ENCODE measurements at regions not wholly inside any gene's neighbourhood (a gene's known extent, or its start where the extent isn't known, plus 50 kb on each side); places are given as distances from the start of the nearest gene placed in this dataset.

GRCh38 chr3:46146548-46146947 is 61.6 kb downstream of the CCR1 start:
- no TSS peak for BruUV-seq (replicated peaks)

GRCh38 chr3:46146021-46146420 is 62.1 kb downstream of the CCR1 start:
- intact Hi-C loops (cut with micrococcal nuclease; ENCODE audit: unreplicated experiment): no loop called here
- Histone ChIP-seq H3K4me3 (ENCODE audit: low read depth, low read length, poor library complexity, severe bottlenecking) (no peak overlapping the region), H3K27ac (ENCODE audit: low read depth, low read length, poor library complexity, severe bottlenecking) (no peak overlapping the region), H3K9me3 (ENCODE audit: low read depth, low read length, poor library complexity, severe bottlenecking) (no peaks in the 10 kb centered on the region), H3K36me3 (ENCODE audit: insufficient read depth, low read length, poor library complexity, severe bottlenecking) (no peaks in the 10 kb centered on the region), H3K27me3 (replicated peaks; ENCODE audit: insufficient read depth, low read depth, low read length, poor library complexity) (no peaks in the 10 kb centered on the region), H3K4me1 (ENCODE audit: insufficient read depth, low read length, poor library complexity, severe bottlenecking) (no peaks in the 10 kb centered on the region)
- DNase-seq (ENCODE audit: low spot score): no peak
- no TSS peak for BruUV-seq (replicated peaks)
- CTCF ChIA-PET: no interaction called here
- POLR2A ChIA-PET (ENCODE audit: low non-redundant PET): no interaction called here
- TF ChIP-seq CTCF (conservative IDR thresholded peaks at IDR 0.05; ENCODE audit: low read depth, low read length) (no peak), EZH2 (IDR thresholded peaks at IDR 0.05; ENCODE audit: borderline replicate concordance, low read depth, low read length, poor library complexity, severe bottlenecking) (no peak)

More at GRCh38 chr3:46146548-46146947, 61.6 kb downstream of the CCR1 start:
- H3K9me3 ChIP-seq (ENCODE audit: low read depth, low read length, poor library complexity, severe bottlenecking): no peaks in the 10 kb centered on the region
- no peaks in the 10 kb centered on the region for H3K27me3 ChIP-seq (replicated peaks; ENCODE audit: insufficient read depth, low read depth, low read length, poor library complexity)
- no peak for DNase-seq (ENCODE audit: low spot score)
- intact Hi-C loops (cut with micrococcal nuclease; ENCODE audit: unreplicated experiment): no loop called here
- POLR2A ChIA-PET (ENCODE audit: low non-redundant PET): no interaction called here
- no peak overlapping the region for H3K27ac ChIP-seq (ENCODE audit: low read depth, low read length, poor library complexity, severe bottlenecking)
- TF ChIP-seq EZH2 (IDR thresholded peaks at IDR 0.05; ENCODE audit: borderline replicate concordance, low read depth, low read length, poor library complexity, severe bottlenecking) (no peak), CTCF (conservative IDR thresholded peaks at IDR 0.05; ENCODE audit: low read depth, low read length) (no peak)
- H3K36me3 ChIP-seq (ENCODE audit: insufficient read depth, low read length, poor library complexity, severe bottlenecking): no peaks in the 10 kb centered on the region
- CTCF ChIA-PET: no interaction called here
- H3K4me1 ChIP-seq (ENCODE audit: insufficient read depth, low read length, poor library complexity, severe bottlenecking): no peaks in the 10 kb centered on the region
- no peak overlapping the region for H3K4me3 ChIP-seq (ENCODE audit: low read depth, low read length, poor library complexity, severe bottlenecking)

GRCh38 chr3:46145147-46145546 is 63.0 kb downstream of the CCR1 start:
- Histone ChIP-seq H3K36me3 (ENCODE audit: insufficient read depth, low read length, poor library complexity, severe bottlenecking) (no peaks in the 10 kb centered on the region), H3K4me3 (ENCODE audit: low read depth, low read length, poor library complexity, severe bottlenecking) (no peak overlapping the region), H3K27me3 (replicated peaks; ENCODE audit: insufficient read depth, low read depth, low read length, poor library complexity) (no peaks in the 10 kb centered on the region), H3K9me3 (ENCODE audit: low read depth, low read length, poor library complexity, severe bottlenecking) (no peaks in the 10 kb centered on the region), H3K4me1 (ENCODE audit: insufficient read depth, low read length, poor library complexity, severe bottlenecking) (no peaks in the 10 kb centered on the region), H3K27ac (ENCODE audit: low read depth, low read length, poor library complexity, severe bottlenecking) (no peak overlapping the region)
- intact Hi-C loops (cut with micrococcal nuclease; ENCODE audit: unreplicated experiment): no loop called here
- ChIA-PET POLR2A (ENCODE audit: low non-redundant PET) (no interaction called here), CTCF (no interaction called here)
- TF ChIP-seq CTCF (conservative IDR thresholded peaks at IDR 0.05; ENCODE audit: low read depth, low read length) (no peak), EZH2 (IDR thresholded peaks at IDR 0.05; ENCODE audit: borderline replicate concordance, low read depth, low read length, poor library complexity, severe bottlenecking) (no peak)
- no peak for DNase-seq (ENCODE audit: low spot score)
- no TSS peak for BruUV-seq (replicated peaks)
